ACC112 (cell line): ENCODE measurements at regions not wholly inside any gene's neighbourhood (a gene's known extent, or its start where the extent isn't known, plus 50 kb on each side); places are given as distances from the start of the nearest gene placed in this dataset.
"Not testable (repeated sequence)": the region's sequence is repeated elsewhere in the genome, so short reads cannot be mapped to it uniquely, and the experiment has no call there.

Source experiments
- H2AFZ ChIP-seq: fragments of 200-600 bp; sonication (generic); one replicate; pipeline ENCODE4 v1.6.0; 2017; ENCODE audit warnings: antibody characterized with exemption, low read length; ENCODE audit not compliant: unreplicated experiment
- H3K27ac ChIP-seq: fragments of 200-600 bp; sonication (generic); 2 replicates; pipeline ENCODE4 v1.5.1; 2014; ENCODE audit warnings: low read depth, mild to moderate bottlenecking, antibody characterized with exemption, low read length, moderate library complexity
- H3K27me3 ChIP-seq: fragments of 200-600 bp; sonication (generic); 2 replicates; pipeline ENCODE4 v1.6.1; 2014; ENCODE audit warnings: mild to moderate bottlenecking, antibody characterized with exemption, low read length, moderate library complexity, mixed read lengths; ENCODE audit not compliant: insufficient read depth
- H3K36me3 ChIP-seq: fragments of 200-600 bp; sonication (generic); 2 replicates; pipeline ENCODE4 v1.6.1; 2016; ENCODE audit warnings: mild to moderate bottlenecking, antibody characterized with exemption, low read length, moderate library complexity, mixed read lengths; ENCODE audit not compliant: insufficient read depth
- H3K4me1 ChIP-seq: fragments of 200-600 bp; sonication (generic); one replicate; pipeline ENCODE4 v1.6.1; 2016; ENCODE audit warnings: low read length, mixed read lengths; ENCODE audit not compliant: insufficient read depth, unreplicated experiment, control insufficient read depth
- H3K4me3 ChIP-seq: fragments of 200-600 bp; sonication (generic); 2 replicates; pipeline ENCODE4 v1.5.1; 2014; ENCODE audit warnings: mild to moderate bottlenecking, low read depth, low read length
- H3K79me2 ChIP-seq: fragments of 200-600 bp; sonication (generic); one replicate; pipeline ENCODE4 v1.6.0; 2016; ENCODE audit warnings: low read length; ENCODE audit not compliant: control insufficient read depth, unreplicated experiment, insufficient read depth

DNA sequence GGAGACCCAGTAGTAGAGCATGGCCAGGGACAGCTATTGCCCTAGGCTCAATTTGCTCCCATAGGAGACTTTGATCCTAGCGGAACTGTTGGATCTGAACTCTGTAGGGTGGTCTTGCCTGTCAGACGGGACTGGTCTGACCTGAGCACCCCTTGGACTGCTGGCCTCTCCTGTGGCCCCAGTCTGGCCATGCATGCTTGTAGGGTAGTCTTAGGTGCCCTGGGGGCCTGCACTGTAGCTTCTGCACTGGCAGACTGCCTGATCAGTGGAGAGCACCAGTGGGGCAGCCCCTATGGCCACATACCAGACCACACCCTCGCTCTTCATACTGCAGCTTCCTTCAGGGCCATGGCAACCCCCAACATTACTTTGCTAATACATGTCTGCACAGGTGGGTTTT lies 396.1 kb upstream of the GRAMD2B start:
- H3K27ac ChIP-seq, result no peak overlapping the region
- H3K36me3 ChIP-seq, result no peaks in the 10 kb centered on the region
- no peaks in the 10 kb centered on the region for H3K79me2 ChIP-seq
- peaks cover 5% of the 10 kb centered on the region for H3K4me1 ChIP-seq
- H3K4me3 ChIP-seq, result no peak overlapping the region
- H3K27me3 ChIP-seq, result no peaks in the 10 kb centered on the region
- no peak overlapping the region for H2AFZ ChIP-seq

DNA sequence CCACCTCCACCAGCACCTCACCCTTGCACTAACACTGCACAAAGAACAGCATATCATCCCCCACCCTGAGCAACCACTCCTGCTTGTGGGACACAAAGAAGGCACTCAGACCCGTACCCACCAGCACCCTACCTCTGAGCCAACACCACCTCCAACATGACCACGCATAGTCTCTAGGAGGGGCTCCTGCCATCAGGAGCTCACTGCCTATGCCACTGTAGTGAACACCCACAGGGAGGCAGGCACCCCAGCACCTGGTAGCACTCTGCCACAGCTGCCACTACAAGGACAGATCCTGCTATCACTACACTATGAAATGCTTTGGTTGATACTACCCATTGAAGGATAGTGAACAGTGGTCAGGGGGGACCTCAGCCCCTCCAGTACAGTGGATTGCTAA lies 395.6 kb upstream of the GRAMD2B start:
- Histone ChIP-seq H3K79me2 (no peaks in the 10 kb centered on the region), H3K4me3 (no peak overlapping the region), H3K36me3 (no peaks in the 10 kb centered on the region), H2AFZ (no peak overlapping the region), H3K27ac (no peak overlapping the region), H3K4me1 (peaks cover 5% of the 10 kb centered on the region), H3K27me3 (no peaks in the 10 kb centered on the region)

DNA sequence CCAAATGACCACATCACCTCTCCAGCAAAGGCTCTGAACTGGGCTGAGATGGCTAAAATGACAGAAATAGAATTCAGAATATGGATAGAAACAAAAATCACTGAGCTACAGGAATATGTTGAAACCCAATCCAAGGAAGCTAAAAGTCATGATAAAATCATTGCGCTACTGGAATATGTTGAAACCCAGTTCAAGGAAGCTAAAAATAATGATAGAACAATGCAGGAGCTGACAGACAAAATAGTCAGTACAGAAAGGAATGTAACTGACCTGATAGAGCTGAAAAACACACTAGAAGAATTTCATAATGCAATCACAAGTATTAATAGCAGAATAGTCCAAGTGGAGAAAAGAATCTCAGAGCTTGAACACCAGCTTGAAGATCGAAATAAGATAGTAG lies 394.9 kb upstream of the GRAMD2B start:
- Histone ChIP-seq H3K27me3 (no peaks in the 10 kb centered on the region), H3K79me2 (no peaks in the 10 kb centered on the region), H2AFZ (no peak overlapping the region), H3K4me1 (peaks cover 5% of the 10 kb centered on the region), H3K4me3 (no peak overlapping the region), H3K27ac (no peak overlapping the region), H3K36me3 (no peaks in the 10 kb centered on the region)

DNA sequence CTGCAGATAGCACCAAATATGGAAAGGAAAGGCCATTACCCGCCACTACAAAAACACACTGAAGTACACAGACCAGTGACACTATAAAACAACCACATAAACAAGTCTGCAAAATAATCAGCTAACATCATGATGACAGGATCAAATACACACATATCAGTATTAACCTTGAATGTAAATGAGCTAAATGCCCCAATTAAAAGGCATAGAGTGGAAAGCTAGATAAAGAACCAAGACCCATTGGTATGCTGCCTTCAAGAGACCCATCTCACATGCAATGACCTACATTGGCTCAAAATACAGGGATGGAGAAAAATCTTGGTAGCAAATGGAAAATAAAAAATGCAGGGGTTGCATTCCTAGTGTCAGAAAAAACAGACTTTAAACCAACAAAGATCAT lies 393.9 kb upstream of the GRAMD2B start:
- not testable (repeated sequence) for H3K79me2 ChIP-seq, H3K27ac ChIP-seq, H3K27me3 ChIP-seq, H2AFZ ChIP-seq, H3K4me1 ChIP-seq, H3K36me3 ChIP-seq, H3K4me3 ChIP-seq

DNA sequence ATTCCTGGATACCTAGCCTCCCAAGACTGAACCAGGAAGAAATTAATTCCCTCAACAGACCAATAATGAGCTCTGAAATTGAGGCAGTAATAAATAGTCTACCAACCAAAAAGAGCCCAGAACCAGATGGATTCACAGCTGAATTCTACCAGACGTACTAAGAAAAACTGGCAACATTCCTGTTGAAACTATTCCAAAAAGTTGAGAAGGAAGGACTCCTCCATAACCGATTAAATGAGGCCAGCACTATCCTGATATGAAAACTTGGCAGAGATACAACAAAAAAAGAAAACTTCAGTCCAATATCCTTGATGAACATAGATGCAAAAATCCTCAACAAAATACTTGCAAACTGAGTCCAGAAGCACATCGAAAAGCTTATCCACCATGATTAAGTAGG lies 392.5 kb upstream of the GRAMD2B start:
- Histone ChIP-seq H3K36me3 (no peaks in the 10 kb centered on the region), H3K27me3 (no peaks in the 10 kb centered on the region), H3K27ac (no peak overlapping the region), H3K4me3 (no peak overlapping the region), H3K79me2 (no peaks in the 10 kb centered on the region), H3K4me1 (no peaks in the 10 kb centered on the region), H2AFZ (no peak overlapping the region)

DNA sequence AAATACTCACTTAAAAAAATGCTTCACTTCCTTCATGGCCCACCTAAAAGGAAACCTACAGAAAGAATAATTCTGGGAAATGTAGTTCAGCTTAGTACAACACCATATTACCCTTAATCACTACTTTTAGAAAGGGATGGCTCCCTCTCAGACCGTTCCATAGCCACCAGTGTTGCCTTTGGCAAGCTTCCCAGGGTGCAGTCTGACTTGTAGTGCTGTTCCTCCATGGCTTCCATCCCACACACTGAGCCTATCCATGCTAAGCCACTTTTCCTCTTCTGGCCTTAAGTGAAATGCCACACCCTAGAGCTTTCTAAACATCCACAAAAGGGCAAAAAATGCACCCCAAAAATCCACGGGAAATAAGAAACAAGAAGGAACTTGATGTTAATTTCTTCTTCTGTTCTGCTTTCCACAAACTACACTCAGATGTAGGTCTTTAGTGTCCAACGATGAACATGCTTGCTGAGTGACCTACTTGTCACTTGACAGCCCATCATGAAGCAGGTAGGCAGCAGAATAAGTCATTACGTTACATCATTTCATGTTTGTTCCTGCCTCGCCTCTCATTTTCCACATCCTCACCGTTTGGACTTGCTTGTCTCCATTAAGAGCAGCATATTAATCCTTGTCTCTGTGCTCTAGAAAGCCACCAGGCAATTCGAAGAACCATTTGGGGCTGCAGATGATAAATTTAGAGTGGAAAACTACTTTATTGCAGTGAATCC lies 391.1 kb upstream of the GRAMD2B start:
- Histone ChIP-seq H3K36me3 (no peaks in the 10 kb centered on the region), H3K27me3 (no peaks in the 10 kb centered on the region), H2AFZ (no peak overlapping the region), H3K4me3 (no peak overlapping the region), H3K27ac (no peak overlapping the region), H3K4me1 (no peaks in the 10 kb centered on the region), H3K79me2 (no peaks in the 10 kb centered on the region)

DNA sequence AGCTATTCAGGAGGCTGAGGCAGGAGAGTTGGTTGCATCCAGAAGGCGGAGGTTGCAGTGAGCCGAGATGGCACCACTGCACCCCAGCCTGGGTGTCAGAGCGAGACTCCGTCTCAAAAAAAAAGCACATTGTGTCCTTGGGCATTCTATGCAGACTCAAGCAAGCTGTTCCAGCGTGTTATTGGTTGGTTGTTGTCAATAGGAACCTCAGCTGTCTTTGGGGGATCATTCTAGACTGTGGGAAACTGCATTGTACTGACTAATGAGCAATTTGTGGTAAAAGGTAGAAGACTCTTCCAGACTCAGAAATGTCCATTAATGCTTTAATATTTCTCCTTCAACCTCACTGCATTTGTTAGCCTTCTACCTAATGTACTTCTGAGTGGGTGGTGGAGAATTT lies 379.5 kb upstream of the GRAMD2B start:
- no peak overlapping the region for H3K4me3 ChIP-seq
- no peaks in the 10 kb centered on the region for H3K79me2 ChIP-seq
- no peaks in the 10 kb centered on the region; the same call in 1 of the 2 replicates for H3K36me3 ChIP-seq
- no peaks in the 10 kb centered on the region for H3K4me1 ChIP-seq
- H3K27ac ChIP-seq, result no peak overlapping the region
- H3K27me3 ChIP-seq, result no peaks in the 10 kb centered on the region
- no peak overlapping the region for H2AFZ ChIP-seq

DNA sequence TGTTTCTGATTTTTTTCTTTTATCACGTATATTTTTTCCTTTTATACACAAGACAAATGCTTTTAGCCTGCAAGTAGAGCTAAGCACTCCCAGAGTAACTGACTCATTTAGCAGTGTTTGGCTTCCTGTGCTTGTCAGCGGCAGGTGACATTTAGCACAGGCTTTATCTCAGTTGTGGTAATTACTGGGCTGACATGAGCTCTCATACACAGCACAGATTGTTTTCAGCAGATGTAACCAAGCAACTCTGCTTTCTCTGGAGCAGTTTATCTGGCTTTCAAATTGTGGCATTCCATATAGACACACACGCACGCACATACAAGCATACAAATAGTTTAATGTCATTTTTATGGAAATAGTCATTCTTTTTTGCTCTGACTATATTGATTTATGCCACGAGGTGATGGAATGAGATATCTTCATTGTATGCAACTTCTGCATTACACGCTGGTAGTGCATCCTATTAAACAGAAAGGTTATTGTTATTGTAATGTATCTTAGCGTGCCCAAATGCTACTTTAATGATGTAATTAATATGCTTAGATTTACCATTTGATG lies 379.0 kb upstream of the GRAMD2B start:
- Histone ChIP-seq H3K4me1 (no peaks in the 10 kb centered on the region), H3K27me3 (no peaks in the 10 kb centered on the region), H3K79me2 (no peaks in the 10 kb centered on the region), H3K4me3 (no peak overlapping the region), H2AFZ (no peak overlapping the region), H3K27ac (no peak overlapping the region), H3K36me3 (no peaks in the 10 kb centered on the region)

DNA sequence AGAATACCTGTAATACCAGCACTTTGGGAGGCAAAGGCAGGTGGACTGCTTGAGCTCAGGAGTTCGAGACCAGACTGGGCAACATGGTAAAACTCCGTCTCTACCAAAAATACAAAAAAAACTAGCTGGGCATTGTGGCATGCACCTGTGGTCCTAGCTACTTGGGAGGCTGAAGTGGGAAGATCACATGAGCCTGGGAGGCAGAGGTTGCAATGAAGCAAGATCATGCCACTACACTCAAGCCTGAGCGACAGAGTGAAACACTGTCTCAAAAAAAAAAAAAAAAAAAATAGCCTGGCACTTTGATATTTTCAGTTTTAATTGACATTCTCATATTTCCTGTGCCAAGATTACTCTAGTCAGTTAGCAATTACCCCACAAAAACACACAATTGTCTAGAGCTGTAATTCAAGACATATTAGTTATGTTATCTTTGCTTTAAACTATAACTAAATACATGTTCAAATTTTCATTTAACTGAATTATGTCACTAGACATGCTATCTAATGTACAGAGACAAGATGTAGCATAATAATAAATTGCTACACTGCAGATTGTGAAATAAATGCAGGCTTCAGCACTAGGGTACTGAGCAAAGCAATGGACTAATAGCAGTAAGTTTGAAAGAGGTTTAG lies 378.2 kb upstream of the GRAMD2B start:
- no peak overlapping the region for H2AFZ ChIP-seq
- no peaks in the 10 kb centered on the region for H3K36me3 ChIP-seq
- H3K27ac ChIP-seq, result no peak overlapping the region
- H3K27me3 ChIP-seq, result no peaks in the 10 kb centered on the region
- H3K79me2 ChIP-seq, result no peaks in the 10 kb centered on the region
- H3K4me1 ChIP-seq, result no peaks in the 10 kb centered on the region
- no peak overlapping the region for H3K4me3 ChIP-seq

DNA sequence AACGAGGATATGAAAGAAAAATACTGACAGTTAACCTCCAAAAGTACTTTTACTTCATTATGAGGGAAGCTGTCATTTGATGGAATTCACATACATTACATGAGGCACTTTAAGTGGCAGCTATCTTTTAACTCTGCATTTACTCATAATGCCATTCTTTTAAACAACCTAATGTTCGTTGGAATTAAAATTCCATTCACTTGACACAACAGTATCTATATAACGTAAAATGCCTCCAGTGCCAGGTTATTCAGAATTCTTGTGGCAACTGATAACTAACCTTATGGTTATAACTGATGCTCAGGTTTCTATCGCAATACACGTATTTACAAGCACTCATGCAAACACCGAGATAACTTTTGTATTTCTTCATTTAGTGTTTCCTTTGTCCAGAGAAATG lies 376.9 kb upstream of the GRAMD2B start:
- Histone ChIP-seq H3K27ac (no peak overlapping the region), H3K4me1 (no peaks in the 10 kb centered on the region), H3K4me3 (no peak overlapping the region), H3K36me3 (no peaks in the 10 kb centered on the region), H3K27me3 (no peaks in the 10 kb centered on the region), H2AFZ (no peak overlapping the region), H3K79me2 (no peaks in the 10 kb centered on the region)
